PC-9 (cell line): ENCODE measurements at regions not wholly inside any gene's neighbourhood (a gene's known extent, or its start where the extent isn't known, plus 50 kb on each side); places are given as distances from the start of the nearest gene placed in this dataset.

Source experiments
- EZH2 ChIP-seq: fragments of 200-600 bp; sonication (generic); IDR thresholded peaks from 2 replicates; pipeline ENCODE4 v1.8.0; 2017; ENCODE audit warnings: antibody characterized with exemption, low read depth
- TF ChIP-seq, protein P1 (sequence below): fragments of 200-600 bp; sonication (generic); conservative IDR thresholded peaks from 2 replicates; pipeline ENCODE4 v1.6.1; 2017; ENCODE audit warnings: mixed run types, antibody characterized with exemption, mild to moderate bottlenecking, moderate library complexity

- TF ChIP-seq, protein P1, sequence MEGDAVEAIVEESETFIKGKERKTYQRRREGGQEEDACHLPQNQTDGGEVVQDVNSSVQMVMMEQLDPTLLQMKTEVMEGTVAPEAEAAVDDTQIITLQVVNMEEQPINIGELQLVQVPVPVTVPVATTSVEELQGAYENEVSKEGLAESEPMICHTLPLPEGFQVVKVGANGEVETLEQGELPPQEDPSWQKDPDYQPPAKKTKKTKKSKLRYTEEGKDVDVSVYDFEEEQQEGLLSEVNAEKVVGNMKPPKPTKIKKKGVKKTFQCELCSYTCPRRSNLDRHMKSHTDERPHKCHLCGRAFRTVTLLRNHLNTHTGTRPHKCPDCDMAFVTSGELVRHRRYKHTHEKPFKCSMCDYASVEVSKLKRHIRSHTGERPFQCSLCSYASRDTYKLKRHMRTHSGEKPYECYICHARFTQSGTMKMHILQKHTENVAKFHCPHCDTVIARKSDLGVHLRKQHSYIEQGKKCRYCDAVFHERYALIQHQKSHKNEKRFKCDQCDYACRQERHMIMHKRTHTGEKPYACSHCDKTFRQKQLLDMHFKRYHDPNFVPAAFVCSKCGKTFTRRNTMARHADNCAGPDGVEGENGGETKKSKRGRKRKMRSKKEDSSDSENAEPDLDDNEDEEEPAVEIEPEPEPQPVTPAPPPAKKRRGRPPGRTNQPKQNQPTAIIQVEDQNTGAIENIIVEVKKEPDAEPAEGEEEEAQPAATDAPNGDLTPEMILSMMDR = no peak
- no peak for TF ChIP-seq EZH2
Observed at GRCh38 chr9:14014744-14015143, 299.2 kb downstream of the NFIB start.
